ENCODE measurements at regions not wholly inside any gene's neighbourhood (a gene's known extent, or its start where the extent isn't known, plus 50 kb on each side); places are given as distances from the start of the nearest gene placed in this dataset.

DNA sequence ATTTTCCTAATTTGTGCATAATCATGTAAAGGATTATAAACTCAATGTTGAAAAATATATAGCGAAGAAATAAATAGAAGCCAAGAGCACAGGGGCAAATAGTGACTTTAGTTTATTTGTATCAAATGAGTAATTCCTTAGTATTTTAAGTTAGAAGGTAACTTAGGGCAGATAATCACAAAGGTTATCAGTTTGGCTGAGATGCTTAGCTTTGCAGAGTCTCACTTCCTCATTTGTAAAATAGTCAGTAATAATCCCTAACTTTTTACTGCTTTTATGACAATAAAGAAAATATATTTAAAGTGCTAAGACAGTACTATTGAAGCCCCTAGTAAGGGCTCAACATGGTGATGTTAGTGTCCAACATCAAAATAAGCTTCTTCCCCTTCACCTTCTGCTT is 297.4 kb upstream of the TUSC1 start:
- no peak for TF ChIP-seq CTCF (IDR thresholded peaks at IDR 0.05)
- TF ChIP-seq POLR2A (IDR thresholded peaks at IDR 0.05): no peak
